IMR-90 (cell line): ENCODE measurements at regions not wholly inside any gene's neighbourhood (a gene's known extent, or its start where the extent isn't known, plus 50 kb on each side); places are given as distances from the start of the nearest gene placed in this dataset.

ENCODE experiments used
- ATAC-seq: fragments of 200-7000 bp; cut with Tn5 transposase; 2 replicates; pipeline ENCODE4 v1.9.1; 2020; ENCODE audit warnings: low read depth, mild to moderate bottlenecking, moderate library complexity
- BruUV-seq: library from RNA; stranded (reverse); fragments of 400-500 nt; replicated peaks from 2 replicates; lab custom pipeline; 2021; lab: Mats Ljungman, UMichigan
- CTCF ChIA-PET: fragments of 300-600 bp; formaldehyde crosslinking; extraction: SDS; loops from one replicate; lab custom pipeline; 2021; ENCODE audit warnings: antibody characterized with exemption; lab: Yijun Ruan, JAX
- POLR2A ChIA-PET: fragments of 300-600 bp; sonication (Branson Sonifier 250); formaldehyde crosslinking; loops from one replicate; lab custom pipeline; 2022; ENCODE audit warnings: antibody characterized with exemption; ENCODE audit not compliant: unreplicated experiment; lab: Charles Lee
- DNase-seq: peaks from one replicate; pipeline ENCODE4 v3.0.0; 2013
- H2AFZ ChIP-seq: replicated peaks from 2 replicates; pipeline ENCODE3; 2013; ENCODE audit warnings: low read length, mild to moderate bottlenecking; ENCODE audit not compliant: poor library complexity
- H2AK5ac ChIP-seq: 2 replicates; pipeline ENCODE4 v1.6.1; 2013; ENCODE audit warnings: low read depth, low read length, inconsistent platforms
- H2AK9ac ChIP-seq: replicated peaks from 2 replicates; pipeline ENCODE3; 2013; ENCODE audit warnings: mild to moderate bottlenecking, low read depth, low read length, moderate library complexity; ENCODE audit not compliant: poor library complexity
- H2BK120ac ChIP-seq: 2 replicates; pipeline ENCODE4 v1.6.1; 2013; ENCODE audit warnings: low read depth, low read length, inconsistent platforms
- H2BK15ac ChIP-seq: 3 replicates; pipeline ENCODE4 v1.6.1; 2013; ENCODE audit warnings: low read depth, low read length, inconsistent platforms
- H2BK20ac ChIP-seq: 2 replicates; pipeline ENCODE4 v1.6.1; 2013; ENCODE audit warnings: low read depth, mild to moderate bottlenecking, inconsistent platforms, low read length, moderate library complexity
- H2BK5ac ChIP-seq: 2 replicates; pipeline ENCODE4 v1.6.1; 2013; ENCODE audit warnings: mild to moderate bottlenecking, low read depth, low read length, inconsistent platforms; ENCODE audit not compliant: poor library complexity, severe bottlenecking
- H3K14ac ChIP-seq: replicated peaks from 2 replicates; pipeline ENCODE4 v1.6.1; 2013; ENCODE audit warnings: low read depth, low read length, inconsistent platforms
- H3K18ac ChIP-seq: 2 replicates; pipeline ENCODE4 v1.6.1; 2013; ENCODE audit warnings: low read depth, low read length, control low read depth
- H3K23ac ChIP-seq: 2 replicates; pipeline ENCODE4 v1.6.1; 2013; ENCODE audit warnings: low read depth, low read length, inconsistent platforms
- H3K27ac ChIP-seq: 2 replicates; pipeline ENCODE4 v1.5.1; 2013; ENCODE audit warnings: mild to moderate bottlenecking, control low read depth, low read length; ENCODE audit not compliant: insufficient read depth
- H3K27me3 ChIP-seq: 2 replicates; pipeline ENCODE4 v1.6.1; 2013; ENCODE audit warnings: low read length; ENCODE audit not compliant: control insufficient read depth, insufficient read depth
- H3K36me3 ChIP-seq: 2 replicates; pipeline ENCODE4 v1.6.1; 2013; ENCODE audit warnings: low read length, mixed read lengths; ENCODE audit not compliant: control insufficient read depth, insufficient read depth
- H3K4ac ChIP-seq: 2 replicates; pipeline ENCODE4 v1.6.1; 2013; ENCODE audit warnings: low read depth, low read length, inconsistent platforms
- H3K4me1 ChIP-seq: 2 replicates; pipeline ENCODE4 v1.6.1; 2013; ENCODE audit warnings: low read length, mixed read lengths; ENCODE audit not compliant: control insufficient read depth, insufficient read depth
- H3K4me2 ChIP-seq: 2 replicates; pipeline ENCODE4 v1.6.1; 2013; ENCODE audit warnings: low read depth, mild to moderate bottlenecking, control low read depth, low read length, moderate library complexity
- H3K4me3 ChIP-seq: 2 replicates; pipeline ENCODE4 v1.5.1; 2013; ENCODE audit warnings: low read depth, mild to moderate bottlenecking, control low read depth, low read length, moderate library complexity; ENCODE audit not compliant: insufficient read depth
- H3K56ac ChIP-seq: 2 replicates; pipeline ENCODE4 v1.6.1; 2013; ENCODE audit warnings: low read length, inconsistent platforms; ENCODE audit not compliant: insufficient read depth; ENCODE audit errors: extremely low read depth
- H3K79me1 ChIP-seq, 2 experiments: 2 replicates each; pipeline ENCODE4 v1.6.1; 2013; ENCODE audit warnings: low read length in 2 of 2, inconsistent platforms in 1 of 2, low read depth in 1 of 2
- H3K9ac ChIP-seq: 2 replicates; pipeline ENCODE4 v1.6.1; 2013; ENCODE audit warnings: low read depth, low read length, control low read depth
- H3K9me1 ChIP-seq: 2 replicates; pipeline ENCODE4 v1.6.1; 2013; ENCODE audit warnings: low read length, inconsistent platforms; ENCODE audit not compliant: insufficient read depth
- H3K9me3 ChIP-seq: 2 replicates; pipeline ENCODE4 v1.6.1; 2013; ENCODE audit warnings: low read length; ENCODE audit not compliant: control insufficient read depth, insufficient read depth
- H4K20me1 ChIP-seq: 2 replicates; pipeline ENCODE4 v1.6.1; 2013; ENCODE audit warnings: low read length, inconsistent platforms; ENCODE audit not compliant: insufficient read depth
- H4K5ac ChIP-seq: 2 replicates; pipeline ENCODE4 v1.6.1; 2013; ENCODE audit warnings: mild to moderate bottlenecking, low read depth, low read length, control low read depth
- H4K8ac ChIP-seq, 2 experiments: 2 replicates each; pipeline ENCODE4 v1.6.1; 2013; ENCODE audit warnings: low read depth in 2 of 2, low read length in 2 of 2, control low read depth in 1 of 2, inconsistent platforms in 1 of 2
- H4K91ac ChIP-seq: 2 replicates; pipeline ENCODE4 v1.6.1; 2013; ENCODE audit warnings: low read depth, low read length, inconsistent platforms; ENCODE audit not compliant: insufficient read depth
- BHLHE40 ChIP-seq: fragments of 150-350 bp; IDR thresholded peaks from 2 replicates; pipeline ENCODE4 v1.6.1; 2016; ENCODE audit warnings: mild to moderate bottlenecking, low read depth, low read length
- CEBPB ChIP-seq: IDR thresholded peaks from 2 replicates; pipeline ENCODE4 v1.6.1; 2012; ENCODE audit warnings: low read depth, low read length, improper control_type of control experiment
- CHD1 ChIP-seq: IDR thresholded peaks from 2 replicates; pipeline ENCODE4 v1.6.1; 2012; ENCODE audit warnings: low read depth, low read length, improper control_type of control experiment
- FOS ChIP-seq: fragments of 150-350 bp; IDR thresholded peaks from 2 replicates; pipeline ENCODE4 v1.6.1; 2016; ENCODE audit warnings: low read depth, low read length
- MAFK ChIP-seq: IDR thresholded peaks from 2 replicates; pipeline ENCODE4 v1.6.1; 2012; ENCODE audit warnings: low read depth, low read length, improper control_type of control experiment
- MAZ ChIP-seq: IDR thresholded peaks from 2 replicates; pipeline ENCODE4 v1.6.1; 2012; ENCODE audit warnings: low read depth, mild to moderate bottlenecking, low read length, improper control_type of control experiment, moderate library complexity, borderline replicate concordance
- MXI1 ChIP-seq: IDR thresholded peaks from 2 replicates; pipeline ENCODE4 v1.6.1; 2012; ENCODE audit warnings: low read depth, mild to moderate bottlenecking, low read length, moderate library complexity, borderline replicate concordance
- NFE2L2 ChIP-seq: fragments of 150-350 bp; IDR thresholded peaks from 2 replicates; pipeline ENCODE4 v1.6.1; 2016; ENCODE audit warnings: low read depth, mild to moderate bottlenecking, low read length
- POLR2A ChIP-seq: IDR thresholded peaks from 2 replicates; pipeline ENCODE4 v1.6.1; 2012; ENCODE audit warnings: mild to moderate bottlenecking, low read depth, low read length
- RAD21 ChIP-seq: IDR thresholded peaks from 2 replicates; pipeline ENCODE4 v1.6.1; 2012; ENCODE audit warnings: low read length, improper control_type of control experiment
- RCOR1 ChIP-seq: IDR thresholded peaks from 2 replicates; pipeline ENCODE4 v1.6.1; 2012; ENCODE audit warnings: mild to moderate bottlenecking, low read length, improper control_type of control experiment; ENCODE audit not compliant: insufficient replicate concordance
- RFX5 ChIP-seq: IDR thresholded peaks from 2 replicates; pipeline ENCODE4 v1.8.0; 2012; ENCODE audit warnings: low read depth, mild to moderate bottlenecking, low read length, moderate library complexity
- SMC3 ChIP-seq: fragments of 150-350 bp; IDR thresholded peaks from 2 replicates; pipeline ENCODE4 v1.6.1; 2016; ENCODE audit warnings: low read depth, mild to moderate bottlenecking, antibody characterized with exemption, low read length, moderate library complexity
- WGBS, 2 experiments: methylation state at CpG; one replicate each; pipeline versions ENCODE4 v1.1.5 to v1.1.7; 2013; ENCODE audit warnings: missing lambda C conversion rate in 2 of 2; ENCODE audit not compliant: insufficient read length in 1 of 2; ENCODE audit errors: extremely low coverage in 2 of 2; 5-methylcytosine and 5-hydroxymethylcytosine counted together
- dilution Hi-C: fragments of 300-500 bp; cut with HindIII; formaldehyde crosslinking; loops from one replicate; pipeline ENCODE4 v1.14.3; 2018; ENCODE audit warnings: low sequenced_read_pairs; ENCODE audit not compliant: unreplicated experiment
- in situ Hi-C: fragments of 300-500 bp; cut with MboI; formaldehyde crosslinking; loops from 3 replicates; pipeline ENCODE4 v1.14.3; 2019; ENCODE audit warnings: low sequenced_read_pairs, inconsistent platforms, mixed read lengths
- intact Hi-C: fragments of 100-400 bp; cut with micrococcal nuclease; formaldehyde crosslinking; loops from 2 replicates; pipeline ENCODE4 v1.10.0; 2022
- TF ChIP-seq, protein P1 (sequence below): fragments of 150-350 bp; IDR thresholded peaks from 2 replicates; pipeline ENCODE4 v1.6.1; 2016; ENCODE audit warnings: low read depth, mild to moderate bottlenecking, low read length, moderate library complexity, borderline replicate concordance
- TF ChIP-seq, protein P2 (sequence below): conservative IDR thresholded peaks from 2 replicates; pipeline ENCODE4 v1.5.1; 2012; ENCODE audit warnings: mild to moderate bottlenecking, low read depth, low read length, improper control_type of control experiment
- TF ChIP-seq, protein P3 (sequence below): fragments of 150-350 bp; IDR thresholded peaks from 2 replicates; pipeline ENCODE4 v1.6.1; 2017; ENCODE audit warnings: mild to moderate bottlenecking, antibody characterized with exemption, low read length, low read depth

DNA sequence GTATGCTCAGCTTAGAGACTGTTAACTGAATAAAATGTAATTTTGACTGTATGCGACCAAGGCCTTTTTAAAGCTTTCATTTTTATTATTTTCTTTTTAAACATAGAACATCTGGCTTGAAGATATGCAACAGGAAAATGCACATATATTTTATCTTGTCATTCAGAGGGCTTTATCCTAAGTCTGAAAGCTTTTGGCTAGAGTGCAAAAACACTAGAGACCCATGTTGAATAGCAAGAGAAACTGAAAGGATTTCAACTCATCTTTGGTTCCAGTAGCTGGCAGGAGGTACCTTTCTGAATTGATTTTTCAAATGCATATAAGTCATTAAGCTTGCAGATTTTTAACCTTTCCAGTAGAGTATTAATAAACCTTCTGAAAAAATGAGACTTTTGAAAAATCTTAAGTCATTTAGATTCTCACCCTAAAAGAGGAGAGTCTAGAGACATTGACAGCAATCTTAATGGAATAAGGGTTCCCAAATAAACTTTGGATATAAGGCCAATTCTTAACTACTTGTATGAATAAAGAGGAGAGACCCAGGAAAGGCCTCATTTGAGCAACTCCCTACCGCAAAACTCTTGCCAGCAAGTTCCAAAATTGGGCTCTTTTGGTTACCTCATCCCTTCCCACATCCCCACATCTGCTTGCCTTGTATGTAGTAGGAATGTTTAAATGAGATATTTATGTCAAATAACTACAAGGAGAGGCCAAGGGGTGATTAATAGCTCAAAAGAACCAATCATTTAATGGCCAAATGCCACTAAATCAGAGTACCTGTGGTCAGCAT, 454.4 kb downstream of the HTR7 start:
- Histone ChIP-seq H2AFZ (no peak overlapping the region), H3K23ac (no peak overlapping the region), H3K4me2 (no peak overlapping the region), H3K56ac (no peak overlapping the region), H3K4me1 (no peaks in the 10 kb centered on the region), H2BK20ac (no peak overlapping the region), H2AK5ac (no peak overlapping the region), H3K27ac (no peak overlapping the region), H3K27me3 (no peaks in the 10 kb centered on the region; the same call in 1 of the 2 replicates), H2AK9ac (no peak overlapping the region), H4K8ac (no peak overlapping the region), H2BK5ac (no peak overlapping the region), H3K9me1 (no peaks in the 10 kb centered on the region), H2BK15ac (no peak overlapping the region), H2BK120ac (no peak overlapping the region), H3K18ac (no peak overlapping the region), H3K4me3 (no peak overlapping the region), H3K36me3 (no peaks in the 10 kb centered on the region), H3K79me1 (no peaks in the 10 kb centered on the region), H3K14ac (no peak overlapping the region), H4K5ac (no peak overlapping the region), H4K91ac (no peak overlapping the region), H3K4ac (no peak overlapping the region), H4K20me1 (no peaks in the 10 kb centered on the region), H3K9me3 (no peaks in the 10 kb centered on the region), H3K9ac (no peak overlapping the region)
- in situ Hi-C loops, result no loop called here
- ChIA-PET POLR2A (interaction anchor here (0.7 kb wide), 1 partner anchor 15 kb away, joined by 3 read pairs; no protein-coding TSS in a partner anchor), CTCF (no interaction called here)
- no peak for ATAC-seq
- BruUV-seq, result no TSS peak
- no CpG with 5 or more reads among the region's 2 CpGs for WGBS, 2 experiments
- TF ChIP-seq POLR2A, result no peak
- no peak for TF ChIP-seq RAD21
- no peak for TF ChIP-seq CHD1
- TF ChIP-seq, protein P1, sequence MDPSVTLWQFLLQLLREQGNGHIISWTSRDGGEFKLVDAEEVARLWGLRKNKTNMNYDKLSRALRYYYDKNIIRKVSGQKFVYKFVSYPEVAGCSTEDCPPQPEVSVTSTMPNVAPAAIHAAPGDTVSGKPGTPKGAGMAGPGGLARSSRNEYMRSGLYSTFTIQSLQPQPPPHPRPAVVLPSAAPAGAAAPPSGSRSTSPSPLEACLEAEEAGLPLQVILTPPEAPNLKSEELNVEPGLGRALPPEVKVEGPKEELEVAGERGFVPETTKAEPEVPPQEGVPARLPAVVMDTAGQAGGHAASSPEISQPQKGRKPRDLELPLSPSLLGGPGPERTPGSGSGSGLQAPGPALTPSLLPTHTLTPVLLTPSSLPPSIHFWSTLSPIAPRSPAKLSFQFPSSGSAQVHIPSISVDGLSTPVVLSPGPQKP, result no peak
- no peak for TF ChIP-seq MAZ
- no peak for TF ChIP-seq MAFK
- no peak for TF ChIP-seq BHLHE40
- TF ChIP-seq SMC3, result no peak
- TF ChIP-seq, protein P2, sequence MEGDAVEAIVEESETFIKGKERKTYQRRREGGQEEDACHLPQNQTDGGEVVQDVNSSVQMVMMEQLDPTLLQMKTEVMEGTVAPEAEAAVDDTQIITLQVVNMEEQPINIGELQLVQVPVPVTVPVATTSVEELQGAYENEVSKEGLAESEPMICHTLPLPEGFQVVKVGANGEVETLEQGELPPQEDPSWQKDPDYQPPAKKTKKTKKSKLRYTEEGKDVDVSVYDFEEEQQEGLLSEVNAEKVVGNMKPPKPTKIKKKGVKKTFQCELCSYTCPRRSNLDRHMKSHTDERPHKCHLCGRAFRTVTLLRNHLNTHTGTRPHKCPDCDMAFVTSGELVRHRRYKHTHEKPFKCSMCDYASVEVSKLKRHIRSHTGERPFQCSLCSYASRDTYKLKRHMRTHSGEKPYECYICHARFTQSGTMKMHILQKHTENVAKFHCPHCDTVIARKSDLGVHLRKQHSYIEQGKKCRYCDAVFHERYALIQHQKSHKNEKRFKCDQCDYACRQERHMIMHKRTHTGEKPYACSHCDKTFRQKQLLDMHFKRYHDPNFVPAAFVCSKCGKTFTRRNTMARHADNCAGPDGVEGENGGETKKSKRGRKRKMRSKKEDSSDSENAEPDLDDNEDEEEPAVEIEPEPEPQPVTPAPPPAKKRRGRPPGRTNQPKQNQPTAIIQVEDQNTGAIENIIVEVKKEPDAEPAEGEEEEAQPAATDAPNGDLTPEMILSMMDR, result no peak
- TF ChIP-seq, protein P3, sequence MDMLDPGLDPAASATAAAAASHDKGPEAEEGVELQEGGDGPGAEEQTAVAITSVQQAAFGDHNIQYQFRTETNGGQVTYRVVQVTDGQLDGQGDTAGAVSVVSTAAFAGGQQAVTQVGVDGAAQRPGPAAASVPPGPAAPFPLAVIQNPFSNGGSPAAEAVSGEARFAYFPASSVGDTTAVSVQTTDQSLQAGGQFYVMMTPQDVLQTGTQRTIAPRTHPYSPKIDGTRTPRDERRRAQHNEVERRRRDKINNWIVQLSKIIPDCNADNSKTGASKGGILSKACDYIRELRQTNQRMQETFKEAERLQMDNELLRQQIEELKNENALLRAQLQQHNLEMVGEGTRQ, result no peak
- no peak for TF ChIP-seq RFX5
- TF ChIP-seq MXI1, result no peak
- no peak for TF ChIP-seq CEBPB
- TF ChIP-seq RCOR1, result no peak
- no peak for TF ChIP-seq NFE2L2
- no peak for TF ChIP-seq FOS
- dilution Hi-C loops, result no loop called here
- no peak for DNase-seq
- intact Hi-C loops, result no loop called here
